GM21515 (cell line): ENCODE measurements at regions not wholly inside any gene's neighbourhood (a gene's known extent, or its start where the extent isn't known, plus 50 kb on each side); places are given as distances from the start of the nearest gene placed in this dataset.
"Not testable (repeated sequence)": the region's sequence is repeated elsewhere in the genome, so short reads cannot be mapped to it uniquely, and the experiment has no call there.

Experiments used
- ATAC-seq: cut with Tn5 transposase; IDR thresholded peaks from one replicate; pipeline ENCODE4 v1.9.1; 2021; ENCODE audit not compliant: unreplicated experiment

DNA sequence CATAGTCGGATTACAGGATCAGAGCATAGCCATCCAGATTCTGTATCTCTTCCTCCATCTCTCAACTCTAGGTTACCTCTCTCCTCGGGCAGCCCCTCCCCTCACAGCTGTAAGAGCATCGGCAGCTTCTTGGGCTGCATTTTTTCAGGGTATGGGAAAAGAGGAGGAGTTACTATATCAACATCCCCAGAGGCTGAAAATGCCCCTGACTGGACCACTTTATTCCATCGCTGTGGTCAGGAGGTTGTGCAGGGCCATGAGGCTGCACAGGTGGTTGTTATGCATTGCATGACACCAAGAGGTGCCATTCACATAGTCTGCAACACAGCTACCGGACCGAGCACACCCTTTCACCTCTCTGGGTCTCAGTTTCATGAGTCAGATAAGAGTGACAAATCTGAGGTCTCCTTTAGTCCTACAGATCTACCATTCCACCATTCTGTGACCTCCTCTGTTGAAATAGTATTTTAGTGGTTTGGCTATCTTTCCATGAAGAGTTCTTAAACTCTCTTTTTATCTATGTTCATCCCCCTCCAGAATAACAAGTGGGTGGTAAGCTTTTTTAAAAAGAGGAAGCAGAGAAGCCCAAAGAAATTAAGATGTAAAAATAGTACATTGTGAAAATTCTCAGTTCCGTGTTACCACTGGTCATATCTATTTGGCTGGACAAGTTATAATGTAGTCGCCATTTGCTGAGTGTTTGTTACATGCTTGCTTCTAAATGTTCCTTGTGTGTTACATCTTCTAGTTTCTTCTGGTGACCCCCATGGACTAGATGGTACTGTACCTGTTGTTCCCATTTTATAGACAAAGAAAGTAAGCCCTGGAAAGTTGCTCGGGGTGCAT is 56.6 kb upstream of the SLC1A4 start:
- ATAC-seq = peak; percentile 81

DNA sequence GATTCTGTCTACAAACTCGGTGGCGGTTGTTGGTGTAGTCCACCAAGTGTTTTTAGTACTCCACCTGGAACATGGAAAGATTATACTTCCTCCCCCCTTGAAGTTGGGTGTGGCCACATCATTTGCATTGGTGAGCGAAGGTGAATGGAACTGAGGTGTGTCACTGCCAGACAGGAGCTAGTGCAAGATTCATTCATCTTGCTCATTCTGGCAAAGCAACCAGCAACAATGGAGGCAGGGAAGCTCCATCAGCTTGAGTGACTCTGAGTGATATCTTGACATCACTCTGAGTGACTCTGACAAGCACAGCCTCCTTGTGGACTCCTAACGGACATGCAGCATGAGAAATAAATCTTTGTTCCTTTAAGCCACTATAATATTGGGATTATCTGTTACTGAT is 54.7 kb upstream of the SLC1A4 start:
- ATAC-seq = no peak

DNA sequence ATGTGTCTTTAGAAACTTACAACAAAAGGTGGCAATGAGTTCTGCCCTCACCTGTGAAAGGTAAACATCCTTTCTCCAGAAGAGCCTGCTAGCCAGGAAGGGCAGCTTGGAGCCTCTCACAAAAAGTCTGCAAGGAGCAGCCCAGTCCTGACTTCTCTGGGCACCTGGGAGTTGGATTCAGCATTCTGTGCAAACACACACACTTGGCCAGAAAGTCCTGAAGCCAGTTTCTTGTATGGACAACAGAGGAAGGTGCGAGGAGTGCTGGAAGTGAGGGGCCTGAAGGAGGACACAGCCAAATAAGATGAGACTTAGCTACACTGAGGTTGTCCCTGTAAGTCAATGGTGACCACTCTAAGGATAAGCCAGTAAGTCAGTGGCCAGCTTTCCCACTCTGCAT is 52.4 kb upstream of the SLC1A4 start:
- ATAC-seq = no peak

DNA sequence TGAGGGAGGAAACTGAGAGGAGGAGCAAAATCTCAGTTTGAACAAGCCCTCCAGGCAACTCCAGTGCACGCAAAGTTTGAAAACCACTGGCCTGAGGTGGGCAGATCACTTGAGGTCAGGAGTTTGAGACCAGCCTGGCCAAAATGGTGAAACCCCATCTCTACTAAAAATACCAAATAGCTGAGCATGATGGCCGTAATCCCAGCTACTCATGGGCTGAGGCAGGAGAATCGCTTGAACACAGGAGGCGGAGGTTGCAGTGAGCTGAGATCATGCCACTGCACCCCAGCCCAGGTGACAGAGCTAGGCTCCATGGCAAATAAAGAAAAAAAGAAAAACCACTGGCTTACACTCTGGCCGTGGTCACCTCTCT is 51.9 kb upstream of the SLC1A4 start:
- ATAC-seq = not testable (repeated sequence)

DNA sequence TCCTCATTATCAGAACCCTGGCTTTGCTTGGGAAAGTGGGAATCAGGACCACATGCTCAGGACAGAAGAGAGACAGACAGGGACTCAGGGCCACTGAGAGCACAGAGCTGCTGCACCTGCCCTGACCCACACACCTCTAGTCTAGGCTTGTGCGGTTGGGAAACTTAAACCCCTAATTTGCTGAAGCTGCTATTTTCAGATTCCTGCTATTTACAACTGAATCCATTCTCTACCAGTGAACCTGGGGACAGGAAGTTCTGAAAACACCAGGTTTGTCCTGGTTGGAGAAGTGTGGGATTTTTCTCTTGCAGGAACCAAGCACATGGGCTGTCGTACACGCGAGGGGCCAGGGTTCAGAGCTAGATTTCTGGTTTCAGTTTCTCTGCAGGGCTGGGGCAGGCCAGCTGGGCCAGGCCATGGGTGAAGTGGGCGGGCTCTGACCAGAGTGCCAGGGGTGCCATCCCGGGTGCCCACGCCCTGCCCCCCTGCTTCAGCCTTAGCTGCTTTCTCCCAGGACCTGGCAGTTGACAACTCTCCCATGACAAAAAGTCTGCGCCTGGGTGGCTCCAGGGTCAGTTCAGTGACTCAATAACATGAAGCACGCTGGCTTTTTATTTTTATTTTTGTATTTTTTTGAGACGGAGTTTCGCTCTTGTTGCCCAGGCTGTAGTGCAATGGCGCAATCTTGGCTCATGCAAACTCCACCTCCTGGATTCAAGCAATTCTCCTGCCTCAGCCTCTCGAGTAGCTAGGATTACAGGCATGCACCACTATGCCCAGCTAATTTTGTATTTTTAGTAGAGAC is 51.3 kb upstream of the SLC1A4 start:
- ATAC-seq = peak; percentile 41

DNA sequence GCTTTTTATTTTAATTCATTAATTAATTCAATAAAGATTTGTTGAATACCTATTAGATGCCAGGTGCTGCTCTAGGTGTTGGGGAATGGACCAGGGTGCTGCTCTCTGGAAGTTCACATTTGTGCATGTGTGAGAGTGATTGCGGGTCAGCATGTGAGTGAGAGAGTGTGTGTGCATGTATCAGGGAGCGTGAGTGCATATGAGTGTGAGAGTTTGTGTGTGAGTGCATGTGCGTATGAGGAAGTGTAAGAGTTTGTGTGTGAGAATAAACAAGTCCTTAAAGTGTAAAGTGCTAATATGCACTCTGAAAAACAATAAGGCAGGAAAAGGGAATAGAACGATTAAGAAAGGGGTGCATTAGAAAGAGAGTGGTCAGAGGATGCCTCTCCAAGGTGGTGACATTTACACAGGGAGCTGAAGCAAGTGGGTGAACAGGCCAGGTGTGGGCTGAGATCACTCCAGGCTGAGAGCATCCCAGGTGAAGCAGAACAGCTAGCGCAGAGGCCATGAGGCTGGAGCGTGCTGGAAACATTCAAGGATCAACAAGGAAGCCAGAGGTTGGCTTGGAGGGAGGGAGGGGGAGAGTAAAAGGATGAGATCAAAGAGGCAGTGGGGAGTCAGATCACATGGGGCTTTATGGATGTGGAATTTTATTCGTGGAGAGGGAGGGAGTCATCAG is 50.5 kb upstream of the SLC1A4 start:
- ATAC-seq = no peak

DNA sequence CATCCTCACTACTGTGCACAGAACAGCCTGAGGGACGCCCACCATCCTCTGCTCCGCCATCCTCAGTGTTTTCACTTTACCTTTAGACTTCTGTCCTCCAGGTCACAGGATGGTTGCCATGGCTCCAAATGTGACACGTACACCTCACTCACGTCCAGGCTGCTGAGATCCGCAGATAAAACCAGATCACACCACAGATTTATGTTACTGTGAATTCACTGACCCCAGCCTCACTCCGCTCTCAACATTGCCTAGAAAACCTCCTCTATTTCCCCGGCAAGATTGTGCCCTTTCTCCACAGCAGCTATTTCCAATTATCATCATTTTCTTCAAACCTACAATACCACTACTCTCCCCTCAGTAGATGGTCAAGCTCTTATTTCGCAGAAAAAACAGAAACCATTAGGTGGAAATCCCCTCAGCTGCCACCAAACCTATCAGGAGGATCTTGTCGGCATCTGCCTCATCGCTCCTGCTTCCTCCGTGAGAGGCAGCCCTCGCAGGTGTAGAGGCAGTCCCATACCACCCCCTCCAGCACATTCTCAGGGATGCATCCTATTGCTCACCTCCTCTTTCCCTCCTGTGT is 49.8 kb upstream of the SLC1A4 start:
- peak; percentile 45 for ATAC-seq
